Effector memory CD8-positive, alpha-beta T cell (primary cell): ENCODE measurements at regions not wholly inside any gene's neighbourhood (a gene's known extent, or its start where the extent isn't known, plus 50 kb on each side); places are given as distances from the start of the nearest gene placed in this dataset.

Source experiments
- ATAC-seq: fragments of 150-1000 bp; cut with Tn5 transposase; replicated peaks from 2 replicates; pipeline ENCODE4 v1.10.0; 2021; ENCODE audit warnings: mild to moderate bottlenecking, moderate library complexity
- DNase-seq, 3 experiments: peaks; one replicate each; pipeline ENCODE4 v3.0.0; 2021
- H3K27ac Mint-ChIP-seq, 2 donors: one replicate each; pipeline ENCODE4 v1.8.0; 2022; ENCODE audit warnings: mild to moderate bottlenecking in 2 of 2, mixed read lengths in 2 of 2, moderate library complexity in 2 of 2
- H3K27me3 Mint-ChIP-seq, 2 donors: one replicate each; pipeline ENCODE4 v1.8.0; 2022; ENCODE audit warnings: mixed read lengths in 2 of 2
- H3K36me3 Mint-ChIP-seq: one replicate; pipeline ENCODE4 v1.8.0; 2022; ENCODE audit warnings: mild to moderate bottlenecking, moderate library complexity, mixed read lengths; ENCODE audit not compliant: insufficient read depth
- H3K4me1 Mint-ChIP-seq, 2 donors: one replicate each; pipeline ENCODE4 v1.8.0; 2022; ENCODE audit warnings: low read depth in 2 of 2, mixed read lengths in 2 of 2
- H3K4me3 Mint-ChIP-seq, 2 donors: one replicate each; pipeline ENCODE4 v1.8.0; 2022; ENCODE audit warnings: mild to moderate bottlenecking in 2 of 2, mixed read lengths in 2 of 2, moderate library complexity in 2 of 2
- H3K9me3 Mint-ChIP-seq, 2 donors: one replicate each; pipeline ENCODE4 v1.8.0; 2022; ENCODE audit warnings: mixed read lengths in 2 of 2

DNA sequence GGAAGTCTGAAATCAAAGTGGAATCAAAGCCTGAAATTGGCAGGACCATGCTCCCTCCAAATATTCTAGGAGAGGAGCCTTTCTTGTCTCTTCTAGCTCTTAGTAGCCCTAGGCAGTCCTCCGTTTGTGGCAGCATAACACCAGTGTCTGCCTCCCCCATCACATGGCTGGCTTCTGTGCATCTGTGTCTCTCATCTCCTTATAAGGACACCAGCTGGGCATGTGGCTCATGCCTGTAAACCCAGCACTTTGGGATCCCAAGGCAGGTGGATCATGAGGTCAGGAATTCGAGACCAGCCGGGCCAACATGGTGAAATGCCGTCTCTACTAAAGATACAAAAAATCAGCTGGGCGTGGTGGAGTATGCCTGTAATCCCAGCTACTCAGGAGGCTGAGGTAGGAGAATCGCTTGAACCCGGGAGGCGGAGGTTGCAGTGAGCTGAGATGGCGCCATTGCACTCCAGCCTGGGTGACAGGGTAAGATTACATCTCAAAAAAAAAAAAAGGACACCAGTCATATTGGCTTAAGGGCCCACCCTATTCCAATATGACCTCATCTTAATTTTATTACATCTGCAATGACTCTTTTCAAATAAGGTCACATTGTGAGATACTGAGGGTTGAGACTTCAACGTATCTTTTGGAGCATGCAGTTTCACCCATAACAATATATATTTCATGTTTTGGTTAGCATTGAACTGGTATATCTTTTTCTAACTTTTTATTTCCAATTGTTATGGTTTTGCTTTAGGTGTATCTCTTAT lies 148.0 kb upstream of the TPM1 start:
- H3K27ac Mint-ChIP-seq: no peak overlapping the region
- H3K4me1 Mint-ChIP-seq: no peaks in the 10 kb centered on the region
- H3K4me3 Mint-ChIP-seq: no peak overlapping the region
- H3K9me3 Mint-ChIP-seq: no peaks in the 10 kb centered on the region
- H3K27me3 Mint-ChIP-seq: peaks cover 38 to 67% of the 10 kb centered on the region in 2 donors
- no peak for DNase-seq
- ATAC-seq: no peak
- no peaks in the 10 kb centered on the region for H3K36me3 Mint-ChIP-seq

GRCh38 chr15:62895139-62895866 lies 147.2 kb upstream of the TPM1 start:
- H3K36me3 Mint-ChIP-seq: no peaks in the 10 kb centered on the region
- no peak overlapping the region for H3K4me3 Mint-ChIP-seq

GRCh38 chr15:62895905-62896316 lies 146.6 kb upstream of the TPM1 start:
- H3K36me3 Mint-ChIP-seq: no peaks in the 10 kb centered on the region
- no peaks in the 10 kb centered on the region for H3K9me3 Mint-ChIP-seq
- no peaks in the 10 kb centered on the region for H3K4me1 Mint-ChIP-seq
- no peak overlapping the region for H3K27ac Mint-ChIP-seq
- DNase-seq (no peak), ATAC-seq (no peak)
- no peak overlapping the region for H3K4me3 Mint-ChIP-seq
- peaks cover 32 to 60% of the 10 kb centered on the region in 2 donors for H3K27me3 Mint-ChIP-seq

More at GRCh38 chr15:62895139-62895866, 147.2 kb upstream of the TPM1 start:
- H3K9me3 Mint-ChIP-seq: no peaks in the 10 kb centered on the region
- peaks cover 32 to 62% of the 10 kb centered on the region in 2 donors for H3K27me3 Mint-ChIP-seq
- H3K27ac Mint-ChIP-seq: no peak overlapping the region
- ATAC-seq (no peak), DNase-seq (no peak)
- H3K4me1 Mint-ChIP-seq: no peaks in the 10 kb centered on the region

GRCh38 chr15:62896380-62896866 lies 146.1 kb upstream of the TPM1 start:
- Mint-ChIP-seq H3K4me1 (no peaks in the 10 kb centered on the region), H3K9me3 (no peaks in the 10 kb centered on the region), H3K36me3 (no peaks in the 10 kb centered on the region), H3K4me3 (no peak overlapping the region), H3K27ac (no peak overlapping the region), H3K27me3 (peaks cover 31 to 55% of the 10 kb centered on the region in 2 donors)
- DNase-seq (no peak), ATAC-seq (no peak)

GRCh38 chr15:62896969-62897486 lies 145.5 kb upstream of the TPM1 start:
- Mint-ChIP-seq H3K36me3 (no peaks in the 10 kb centered on the region), H3K4me1 (no peaks in the 10 kb centered on the region)
- DNase-seq: no peak

GRCh38 chr15:62897634-62898033 lies 144.9 kb upstream of the TPM1 start:
- no peaks in the 10 kb centered on the region for H3K4me1 Mint-ChIP-seq
- H3K9me3 Mint-ChIP-seq: no peaks in the 10 kb centered on the region
- H3K36me3 Mint-ChIP-seq: no peaks in the 10 kb centered on the region
- H3K27me3 Mint-ChIP-seq: peaks cover 26 to 58% of the 10 kb centered on the region in 2 donors
- no peak overlapping the region for H3K4me3 Mint-ChIP-seq
- DNase-seq (no peak), ATAC-seq (no peak)
- no peak overlapping the region for H3K27ac Mint-ChIP-seq

More at GRCh38 chr15:62896969-62897486, 145.5 kb upstream of the TPM1 start:
- Mint-ChIP-seq H3K27me3 (peaks cover 26 to 52% of the 10 kb centered on the region in 2 donors), H3K27ac (no peak overlapping the region), H3K9me3 (no peaks in the 10 kb centered on the region), H3K4me3 (no peak overlapping the region)
- no peak for ATAC-seq

GRCh38 chr15:62899090-62899493 lies 143.5 kb upstream of the TPM1 start:
- DNase-seq (no peak), ATAC-seq (no peak)
- Mint-ChIP-seq H3K27me3 (peaks cover 21 to 56% of the 10 kb centered on the region in 2 donors), H3K4me3 (no peak overlapping the region), H3K9me3 (no peaks in the 10 kb centered on the region), H3K36me3 (no peaks in the 10 kb centered on the region), H3K4me1 (no peaks in the 10 kb centered on the region), H3K27ac (no peak overlapping the region)

DNA sequence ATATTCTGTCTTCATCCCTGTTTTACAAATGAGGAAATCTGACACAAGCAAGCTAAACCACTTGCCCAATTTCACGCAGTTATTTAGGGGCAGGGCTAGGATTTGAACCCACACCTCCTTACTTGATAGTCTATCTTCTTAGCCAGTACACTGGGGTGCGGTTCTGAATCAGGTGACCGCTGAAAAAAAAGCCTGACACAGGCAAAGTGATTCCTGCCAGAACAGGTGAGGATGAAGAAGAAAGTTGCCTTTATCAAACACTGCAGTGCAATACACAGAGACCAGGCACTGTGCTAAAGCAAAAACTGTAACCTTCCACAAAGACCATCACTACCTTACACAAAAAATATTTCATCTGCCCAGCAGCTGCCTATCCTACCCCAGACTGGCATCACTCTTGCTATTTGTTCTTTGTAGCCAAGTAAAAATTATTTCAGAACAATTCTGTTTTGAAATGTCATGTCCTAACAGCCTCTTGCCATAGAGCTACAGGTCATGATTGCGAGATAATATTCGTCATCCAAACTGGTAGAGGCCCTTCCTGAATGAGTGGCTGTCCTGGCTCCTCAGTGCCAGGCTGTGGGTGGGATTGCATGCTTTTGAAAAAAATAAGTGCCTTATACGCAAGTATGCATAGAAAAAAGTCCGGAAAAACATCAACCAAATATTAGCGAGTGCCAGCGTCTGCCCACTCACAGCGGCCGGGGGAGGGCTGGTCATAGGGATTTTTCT lies 142.3 kb upstream of the TPM1 start:
- H3K36me3 Mint-ChIP-seq: no peaks in the 10 kb centered on the region
- H3K4me3 Mint-ChIP-seq: no peak overlapping the region
- no peaks in the 10 kb centered on the region for H3K4me1 Mint-ChIP-seq
- no peak overlapping the region for H3K27ac Mint-ChIP-seq
- DNase-seq: no peak
- peaks cover 21 to 50% of the 10 kb centered on the region in 2 donors for H3K27me3 Mint-ChIP-seq
- no peaks in the 10 kb centered on the region for H3K9me3 Mint-ChIP-seq
- ATAC-seq: no peak

GRCh38 chr15:62901087-62901486 lies 141.5 kb upstream of the TPM1 start:
- no peaks in the 10 kb centered on the region for H3K9me3 Mint-ChIP-seq
- no peak overlapping the region for H3K27ac Mint-ChIP-seq
- H3K36me3 Mint-ChIP-seq: no peaks in the 10 kb centered on the region
- peaks cover 21 to 45% of the 10 kb centered on the region in 2 donors for H3K27me3 Mint-ChIP-seq
- no peak for DNase-seq
- no peak overlapping the region for H3K4me3 Mint-ChIP-seq
- no peak for ATAC-seq
- no peaks in the 10 kb centered on the region for H3K4me1 Mint-ChIP-seq

DNA sequence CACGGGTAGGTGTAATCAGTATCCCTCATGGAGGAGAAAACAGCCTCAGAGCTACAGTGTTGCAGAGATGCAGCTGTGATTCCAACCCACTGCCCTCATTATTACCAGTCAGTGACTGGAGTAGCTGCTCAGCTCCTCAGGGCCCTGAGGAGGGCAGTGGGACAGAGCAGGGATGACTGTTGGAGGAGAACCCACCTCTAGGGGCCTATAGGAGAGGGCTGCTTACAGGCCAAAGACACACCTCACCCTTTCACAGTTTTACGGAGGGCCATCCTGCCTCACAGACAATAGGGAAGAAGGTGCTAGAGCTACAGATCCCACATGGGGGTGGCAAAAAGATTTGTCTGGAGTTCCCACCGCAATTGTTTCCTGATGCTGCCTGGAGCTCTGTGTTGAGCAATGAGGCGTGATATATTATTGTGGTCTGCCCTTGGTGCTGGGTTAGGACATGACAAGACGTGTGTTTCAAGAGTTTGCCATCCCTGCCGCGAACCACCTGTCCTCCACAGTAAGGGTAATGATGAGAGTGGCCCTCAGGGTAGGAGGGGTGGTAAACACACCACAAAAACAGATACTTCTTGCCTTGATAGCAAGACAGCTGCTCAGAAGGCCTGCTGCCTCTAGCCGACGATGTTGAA lies 140.5 kb upstream of the TPM1 start:
- Mint-ChIP-seq H3K9me3 (no peaks in the 10 kb centered on the region), H3K27ac (no peak overlapping the region), H3K36me3 (no peaks in the 10 kb centered on the region), H3K4me3 (no peak overlapping the region), H3K4me1 (no peaks in the 10 kb centered on the region), H3K27me3 (peaks cover 20 to 35% of the 10 kb centered on the region in 2 donors)
- ATAC-seq (no peak), DNase-seq (no peak)

DNA sequence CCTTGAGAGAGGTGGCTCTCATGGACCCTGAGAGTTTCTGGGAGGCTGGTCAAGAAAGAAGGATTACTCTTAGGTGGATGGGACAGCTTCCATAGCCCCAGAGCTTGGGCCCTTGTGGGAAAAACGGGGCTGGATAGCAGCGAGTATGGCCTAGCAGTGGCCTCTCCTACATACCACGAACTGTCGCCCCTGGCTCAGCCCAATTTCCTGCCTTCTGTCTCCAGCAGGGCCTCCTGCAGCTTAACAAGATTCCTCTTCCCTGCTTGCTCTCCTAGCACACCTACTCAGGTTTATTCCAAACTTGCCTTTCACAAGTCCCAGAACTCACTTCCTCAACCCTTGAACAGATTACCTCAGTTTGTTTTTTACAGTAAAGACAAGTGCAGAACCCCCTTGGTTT lies 139.7 kb upstream of the TPM1 start:
- H3K36me3 Mint-ChIP-seq: no peaks in the 10 kb centered on the region
- ATAC-seq (no peak), DNase-seq (no peak)
- H3K4me3 Mint-ChIP-seq: no peak overlapping the region
- H3K27ac Mint-ChIP-seq: no peak overlapping the region
- H3K9me3 Mint-ChIP-seq: no peaks in the 10 kb centered on the region
- peaks cover 12 to 27% of the 10 kb centered on the region in 2 donors for H3K27me3 Mint-ChIP-seq
- no peaks in the 10 kb centered on the region for H3K4me1 Mint-ChIP-seq

GRCh38 chr15:62903437-62903836 lies 139.1 kb upstream of the TPM1 start:
- ATAC-seq: no peak

More at GRCh38 chr15:62903437-62903836, 139.1 kb upstream of the TPM1 start:
- Mint-ChIP-seq H3K4me1 (no peaks in the 10 kb centered on the region), H3K27me3 (peaks cover 6 to 21% of the 10 kb centered on the region in 2 donors), H3K36me3 (no peaks in the 10 kb centered on the region), H3K4me3 (no peak overlapping the region), H3K27ac (no peak overlapping the region), H3K9me3 (no peaks in the 10 kb centered on the region)
- DNase-seq: no peak
